Activated naive CD4-positive, alpha-beta T cell treated with anti-CD3 and anti-CD28 coated beads, Interleukin-2, amount 50 U/mL, for 72 hours (primary cell): ENCODE measurements at regions not wholly inside any gene's neighbourhood (a gene's known extent, or its start where the extent isn't known, plus 50 kb on each side); places are given as distances from the start of the nearest gene placed in this dataset.
"Not testable (repeated sequence)": the region's sequence is repeated elsewhere in the genome, so short reads cannot be mapped to it uniquely, and the experiment has no call there.

Experiments used
- ATAC-seq, 2 donors: fragments of 150-1000 bp; cut with Tn5 transposase; 2 replicates each; pipeline ENCODE4 v1.10.0; 2021; ENCODE audit warnings: mild to moderate bottlenecking in 2 of 2, moderate library complexity in 2 of 2
- DNase-seq, 2 donors: peaks; one replicate each; pipeline ENCODE4 v3.0.0; 2021 to 2022; ENCODE audit warnings: low spot score in 2 of 2
- H3K27ac Mint-ChIP-seq, 2 donors: one replicate each; pipeline ENCODE4 v1.8.0; 2022; ENCODE audit warnings: mild to moderate bottlenecking in 2 of 2, mixed read lengths in 2 of 2
- H3K36me3 Mint-ChIP-seq, 2 donors: one replicate each; pipeline ENCODE4 v1.8.0; 2022; ENCODE audit warnings: mixed read lengths in 2 of 2
- H3K9me3 Mint-ChIP-seq, 2 donors: one replicate each; pipeline ENCODE4 v1.8.0; 2022; ENCODE audit warnings: mixed read lengths in 2 of 2

- H3K36me3 Mint-ChIP-seq = no peaks in the 10 kb centered on the region
- H3K27ac Mint-ChIP-seq = no peak overlapping the region
- ATAC-seq (no peak), DNase-seq (no peak)
- peaks cover 9 to 14% of the 10 kb centered on the region in 2 donors for H3K9me3 Mint-ChIP-seq
Observed at GRCh38 chr17:53659181-53659580, 163.5 kb upstream of the KIF2B start.

DNA sequence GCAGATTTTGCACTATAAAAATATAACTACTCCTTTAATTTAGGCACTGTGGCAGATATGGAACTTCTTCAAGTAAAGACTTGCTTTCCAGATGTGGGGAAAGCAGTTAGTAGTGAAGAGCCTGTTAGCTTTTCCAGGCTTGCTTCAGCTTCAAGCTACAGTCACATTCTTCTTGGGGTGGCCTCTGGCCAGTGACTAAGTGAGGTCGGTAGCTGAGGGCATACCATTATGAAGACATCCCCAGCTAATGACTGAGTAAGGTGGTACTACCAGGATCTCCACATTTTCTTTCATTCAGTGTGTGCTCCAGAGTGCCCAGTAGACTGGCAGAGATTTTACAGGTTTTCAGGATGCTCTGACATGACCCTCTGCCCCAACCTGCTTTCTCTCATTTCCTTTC is 167.1 kb upstream of the KIF2B start:
- Mint-ChIP-seq H3K36me3 (no peaks in the 10 kb centered on the region), H3K27ac (no peak overlapping the region), H3K9me3 (peaks cover 5 to 7% of the 10 kb centered on the region in 2 donors)
- ATAC-seq = no peak
- DNase-seq = no peak

GRCh38 chr17:53649201-53649600 is 173.5 kb upstream of the KIF2B start:
- ATAC-seq (no peak), DNase-seq (no peak)
- Mint-ChIP-seq H3K36me3 (peaks cover 0 to 8% of the 10 kb centered on the region in 2 donors), H3K9me3 (peaks cover 14 to 15% of the 10 kb centered on the region in 2 donors), H3K27ac (no peak overlapping the region)

DNA sequence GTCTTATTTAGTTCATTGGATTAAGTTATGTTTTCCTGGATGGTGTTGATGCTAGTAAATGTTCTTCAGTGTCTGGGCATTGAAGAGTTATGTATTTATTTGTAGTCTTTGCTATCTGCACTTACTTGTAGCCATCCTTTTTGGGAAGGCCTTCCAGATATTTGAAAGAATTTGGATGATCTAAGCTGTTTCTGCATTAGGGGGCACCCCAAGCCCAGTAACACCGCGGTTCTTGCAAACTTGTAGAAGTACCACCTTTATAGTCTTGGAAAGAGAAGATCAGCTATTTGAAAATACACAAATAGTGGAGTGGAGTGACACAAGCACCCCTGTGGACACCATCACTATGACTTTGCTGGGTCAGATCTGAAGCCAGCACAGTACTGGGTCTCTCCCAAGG is 175.9 kb upstream of the KIF2B start:
- Mint-ChIP-seq H3K27ac (no peak overlapping the region), H3K36me3 (peaks cover 0 to 8% of the 10 kb centered on the region in 2 donors), H3K9me3 (peaks cover 22 to 27% of the 10 kb centered on the region in 2 donors)
- DNase-seq (no peak), ATAC-seq (no peak)

DNA sequence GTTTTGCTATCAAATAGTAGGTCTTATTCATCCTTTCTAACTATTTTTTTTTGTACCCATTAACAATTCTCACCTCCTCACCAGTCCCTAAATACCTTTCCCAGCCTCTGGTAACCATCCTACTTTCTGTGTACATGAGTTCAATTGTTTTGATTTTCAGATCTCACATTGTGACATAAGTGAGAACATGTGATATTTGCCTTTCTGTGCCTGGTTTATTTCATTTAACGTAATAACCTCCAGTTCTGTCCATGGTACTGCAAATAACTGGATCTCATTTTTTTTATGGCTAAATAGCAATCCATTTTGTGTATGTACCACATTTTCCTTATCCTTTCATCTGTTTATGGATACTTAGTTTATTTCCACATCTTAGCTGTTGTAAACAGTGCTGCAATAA is 181.9 kb upstream of the KIF2B start:
- Mint-ChIP-seq H3K27ac (no peak overlapping the region), H3K9me3 (peaks cover 15 to 17% of the 10 kb centered on the region in 2 donors)

DNA sequence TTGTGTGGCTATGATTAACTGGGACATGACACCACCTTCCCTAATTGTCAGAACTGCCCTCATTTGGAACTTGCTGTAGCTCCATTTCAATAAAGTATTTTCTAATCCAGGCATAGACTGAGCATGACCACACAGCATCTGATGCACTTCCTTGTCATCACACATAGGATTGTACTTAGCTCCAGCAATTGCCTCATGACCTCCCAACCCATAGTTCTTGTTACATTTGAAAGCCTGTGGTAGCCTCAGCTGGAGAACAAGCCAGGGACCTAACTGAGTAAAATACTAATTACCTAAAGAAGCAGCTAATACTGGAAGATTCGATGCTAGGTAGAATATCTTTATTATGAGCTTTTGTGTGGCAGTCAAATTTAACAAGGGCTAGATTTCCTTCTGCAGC is 187.3 kb upstream of the KIF2B start:
- no peak for ATAC-seq
- Mint-ChIP-seq H3K9me3 (peaks cover 0 to 8% of the 10 kb centered on the region in 2 donors), H3K36me3 (no peaks in the 10 kb centered on the region)

More for the DNA sequence above, 181.9 kb upstream of the KIF2B start:
- ATAC-seq = no peak
- DNase-seq = no peak
- H3K36me3 Mint-ChIP-seq = no peaks in the 10 kb centered on the region

DNA sequence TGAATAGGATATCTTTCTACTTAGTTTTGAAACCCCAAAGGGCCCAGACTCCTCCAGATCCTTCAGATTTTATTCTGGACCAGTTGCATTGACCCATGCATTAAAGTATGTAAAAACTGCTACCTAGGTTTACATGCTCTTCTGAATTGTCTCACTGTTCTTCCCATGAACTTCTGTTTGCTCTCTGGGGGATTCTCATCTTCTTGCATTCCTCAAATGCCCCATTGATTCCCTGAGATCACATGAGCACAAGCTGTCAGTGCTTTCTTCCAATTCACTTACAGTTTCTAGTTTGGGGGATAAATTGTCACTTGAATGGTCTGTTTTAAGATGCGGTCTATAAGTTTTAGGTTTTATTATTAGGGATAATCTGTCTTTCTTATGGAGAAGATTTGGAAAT is 188.9 kb upstream of the KIF2B start:
- ATAC-seq = no peak
- H3K36me3 Mint-ChIP-seq = no peaks in the 10 kb centered on the region
- H3K27ac Mint-ChIP-seq = no peak overlapping the region
- DNase-seq = no peak
- peaks cover 0 to 8% of the 10 kb centered on the region in 2 donors for H3K9me3 Mint-ChIP-seq

More for the DNA sequence above, 187.3 kb upstream of the KIF2B start:
- no peak overlapping the region for H3K27ac Mint-ChIP-seq
- DNase-seq = no peak

DNA sequence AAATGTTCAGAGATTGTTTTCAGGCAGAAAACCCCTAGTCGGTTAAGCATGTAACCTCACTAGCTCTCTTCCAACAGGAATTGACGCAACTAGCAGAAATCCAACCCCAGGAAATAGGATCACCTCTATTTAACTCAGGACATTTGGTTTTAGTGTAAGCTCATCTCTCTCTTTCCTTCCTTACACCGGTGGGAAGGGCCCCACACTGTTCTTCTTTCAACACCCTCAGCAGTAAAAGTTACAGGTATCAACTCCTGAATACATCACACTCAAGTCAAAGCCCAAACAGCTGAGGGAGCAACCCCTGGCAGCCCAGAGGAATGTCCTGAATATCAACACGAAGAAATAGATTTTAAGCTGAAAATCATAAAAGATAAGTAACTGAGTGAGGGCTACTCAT is 191.2 kb upstream of the KIF2B start:
- H3K9me3 Mint-ChIP-seq = peaks cover 0 to 4% of the 10 kb centered on the region in 2 donors
- no peak overlapping the region for H3K27ac Mint-ChIP-seq
- no peak for ATAC-seq
- no peaks in the 10 kb centered on the region for H3K36me3 Mint-ChIP-seq
- DNase-seq = no peak

DNA sequence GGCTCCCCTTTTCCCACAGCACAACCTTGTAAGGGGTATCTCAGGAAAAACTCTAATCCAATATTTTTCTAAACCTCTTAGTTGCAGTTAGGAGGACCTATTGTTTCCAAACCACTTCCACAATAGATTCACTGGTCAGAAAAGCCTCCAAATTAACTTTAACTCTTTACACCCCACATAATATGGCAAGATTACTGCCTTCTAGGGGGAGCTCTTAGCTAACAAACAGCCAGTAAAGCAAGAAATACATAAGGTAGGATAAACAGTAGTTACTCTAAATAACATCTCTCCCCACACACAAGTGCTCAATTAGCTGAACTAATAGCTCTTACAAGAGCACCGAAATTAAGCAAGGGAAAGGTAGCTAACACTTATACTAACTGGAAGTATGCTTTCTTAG is 192.1 kb upstream of the KIF2B start:
- ATAC-seq (no peak), DNase-seq (no peak)
- Mint-ChIP-seq H3K9me3 (peaks cover 0 to 4% of the 10 kb centered on the region in 2 donors), H3K36me3 (no peaks in the 10 kb centered on the region), H3K27ac (no peak overlapping the region)

- no peaks in the 10 kb centered on the region for H3K36me3 Mint-ChIP-seq
- DNase-seq (no peak), ATAC-seq (no peak)
- peaks cover 0 to 4% of the 10 kb centered on the region in 2 donors for H3K9me3 Mint-ChIP-seq
- no peak overlapping the region for H3K27ac Mint-ChIP-seq
Observed at GRCh38 chr17:53630115-53630514, 192.6 kb upstream of the KIF2B start.

GRCh38 chr17:53629188-53629587 is 193.5 kb upstream of the KIF2B start:
- Mint-ChIP-seq H3K27ac (no peak overlapping the region), H3K9me3 (peaks cover 0 to 4% of the 10 kb centered on the region in 2 donors), H3K36me3 (no peaks in the 10 kb centered on the region)
- ATAC-seq (no peak), DNase-seq (no peak)

DNA sequence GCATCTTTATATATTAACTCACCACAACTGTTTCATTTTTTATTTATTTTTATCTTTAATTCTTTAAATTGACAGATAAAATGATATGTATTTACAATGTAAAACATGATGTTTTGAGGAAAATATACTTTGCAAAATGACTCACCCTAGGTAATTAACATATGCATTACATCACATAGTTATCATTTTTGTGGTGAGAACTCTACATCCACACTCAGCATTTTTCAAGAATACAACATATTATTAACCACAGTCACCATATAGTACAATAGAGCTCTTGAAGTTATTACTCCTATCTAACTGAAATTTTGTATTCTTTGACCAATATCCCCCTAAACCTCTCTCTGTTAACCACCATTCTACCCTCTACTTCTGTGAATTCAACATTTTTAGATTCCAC is 194.7 kb upstream of the KIF2B start:
- H3K9me3 Mint-ChIP-seq = peaks cover 0 to 3% of the 10 kb centered on the region in 2 donors
- no peaks in the 10 kb centered on the region for H3K36me3 Mint-ChIP-seq
- H3K27ac Mint-ChIP-seq = no peak overlapping the region
- ATAC-seq (no peak), DNase-seq (no peak)

DNA sequence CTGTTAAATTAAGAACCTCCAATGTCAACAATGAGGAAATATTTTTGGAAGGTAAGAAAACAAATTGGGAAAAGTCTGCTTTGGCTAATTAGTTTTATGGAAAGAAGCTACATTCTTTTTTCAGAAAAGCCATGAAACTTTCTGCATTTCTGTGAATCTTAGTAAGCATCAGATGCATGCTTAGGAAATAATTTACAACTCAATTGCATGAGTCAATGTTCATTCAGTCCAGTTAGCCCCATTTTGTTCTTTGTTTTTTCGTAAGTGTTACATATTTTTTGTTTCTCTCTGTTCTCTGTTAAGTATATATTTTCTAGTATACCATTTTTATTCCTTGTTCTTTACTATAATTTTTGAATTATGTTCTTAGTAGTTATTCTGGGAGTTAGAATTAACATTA is 195.2 kb upstream of the KIF2B start:
- H3K27ac Mint-ChIP-seq = no peak overlapping the region
- ATAC-seq (no peak), DNase-seq (no peak)
- H3K9me3 Mint-ChIP-seq = peaks cover 0 to 3% of the 10 kb centered on the region in 2 donors
- H3K36me3 Mint-ChIP-seq = no peaks in the 10 kb centered on the region

- H3K27ac Mint-ChIP-seq = no peak overlapping the region
- DNase-seq = no peak
- no peaks in the 10 kb centered on the region for H3K36me3 Mint-ChIP-seq
Observed at GRCh38 chr17:53626286-53626685, 196.4 kb upstream of the KIF2B start.

GRCh38 chr17:53619025-53619424 is 203.7 kb upstream of the KIF2B start:
- Mint-ChIP-seq H3K9me3 (peaks cover 3 to 7% of the 10 kb centered on the region in 2 donors), H3K27ac (no peak overlapping the region), H3K36me3 (no peaks in the 10 kb centered on the region)
- DNase-seq (no peak), ATAC-seq (no peak)

More at GRCh38 chr17:53626286-53626685, 196.4 kb upstream of the KIF2B start:
- H3K9me3 Mint-ChIP-seq = peaks cover 0 to 3% of the 10 kb centered on the region in 2 donors
- ATAC-seq = no peak

DNA sequence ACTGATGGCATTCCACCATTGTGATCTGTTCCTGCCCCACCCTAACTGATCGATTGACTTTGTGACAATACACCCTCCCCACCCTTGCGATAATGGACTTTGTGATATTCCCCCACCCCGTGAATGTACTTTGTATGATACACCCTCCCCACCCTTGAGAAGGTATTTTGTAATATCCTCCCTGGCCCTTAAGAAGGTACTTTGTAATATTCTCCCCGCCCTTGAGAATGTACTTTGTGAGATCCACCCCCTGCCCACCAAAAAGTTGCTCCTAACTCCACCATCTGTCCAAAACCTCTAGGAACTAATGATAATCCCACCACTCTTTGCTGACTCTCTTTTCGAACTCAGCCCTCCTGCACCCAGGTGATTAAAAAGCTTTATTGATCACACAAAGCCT is 214.5 kb upstream of the KIF2B start:
- DNase-seq, H3K27ac Mint-ChIP-seq, H3K36me3 Mint-ChIP-seq, ATAC-seq: not testable (repeated sequence)
- H3K9me3 Mint-ChIP-seq = peaks cover 22% of the 10 kb centered on the region in 2 donors

GRCh38 chr17:53607475-53607874 is 215.3 kb upstream of the KIF2B start:
- ATAC-seq = no peak
- Mint-ChIP-seq H3K36me3 (peaks cover 0 to 6% of the 10 kb centered on the region in 2 donors), H3K27ac (no peak overlapping the region), H3K9me3 (peaks cover 17 to 18% of the 10 kb centered on the region in 2 donors)
- DNase-seq = no peak

- Mint-ChIP-seq H3K36me3 (no peaks in the 10 kb centered on the region), H3K9me3 (peaks cover 18 to 20% of the 10 kb centered on the region in 2 donors), H3K27ac (no peak overlapping the region)
- DNase-seq = no peak
- ATAC-seq = no peak
Observed at GRCh38 chr17:53588317-53588716, 234.4 kb upstream of the KIF2B start.

- Mint-ChIP-seq H3K27ac (no peak overlapping the region), H3K36me3 (no peaks in the 10 kb centered on the region), H3K9me3 (peaks cover 0 to 12% of the 10 kb centered on the region in 2 donors)
- ATAC-seq = no peak
- no peak for DNase-seq
Observed at GRCh38 chr17:53574038-53574437, 248.7 kb upstream of the KIF2B start.
